ENCODE measurements at regions not wholly inside any gene's neighbourhood (a gene's known extent, or its start where the extent isn't known, plus 50 kb on each side); places are given as distances from the start of the nearest gene placed in this dataset.

DNA sequence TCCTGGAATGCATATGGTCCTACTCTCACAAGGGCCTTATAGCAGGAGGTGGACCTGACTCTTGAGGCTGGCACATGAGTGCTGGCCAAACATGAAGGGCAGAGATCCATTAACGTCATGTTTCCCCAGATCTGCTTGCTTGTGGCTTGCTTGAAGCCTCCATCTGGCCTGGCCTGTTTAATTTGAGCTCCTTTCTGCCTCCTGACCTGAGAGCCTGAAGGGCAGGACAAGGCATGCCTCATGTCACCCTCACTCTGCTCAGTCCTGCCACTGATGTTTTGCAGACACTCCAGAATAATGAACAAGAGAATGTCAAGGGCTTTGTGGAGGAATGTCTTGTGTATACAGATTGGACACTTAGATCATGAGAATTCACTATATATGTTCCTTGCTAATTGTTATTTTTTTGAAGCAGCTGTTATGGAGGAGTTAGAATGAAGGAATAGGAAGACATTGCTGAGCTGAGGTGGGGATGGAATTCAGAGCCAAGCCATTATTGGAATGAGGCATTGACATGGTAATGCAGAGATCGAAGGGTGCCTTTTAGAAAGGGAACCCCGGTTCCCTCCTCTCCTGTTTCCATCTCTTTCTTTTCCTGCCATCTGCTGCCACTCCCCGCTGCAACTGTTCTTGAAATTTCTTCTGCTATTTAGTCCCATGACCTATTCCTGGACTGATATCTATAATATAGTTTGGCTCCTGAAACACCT, 457.0 kb upstream of the PROX1 start:
- TF ChIP-seq, protein P1, sequence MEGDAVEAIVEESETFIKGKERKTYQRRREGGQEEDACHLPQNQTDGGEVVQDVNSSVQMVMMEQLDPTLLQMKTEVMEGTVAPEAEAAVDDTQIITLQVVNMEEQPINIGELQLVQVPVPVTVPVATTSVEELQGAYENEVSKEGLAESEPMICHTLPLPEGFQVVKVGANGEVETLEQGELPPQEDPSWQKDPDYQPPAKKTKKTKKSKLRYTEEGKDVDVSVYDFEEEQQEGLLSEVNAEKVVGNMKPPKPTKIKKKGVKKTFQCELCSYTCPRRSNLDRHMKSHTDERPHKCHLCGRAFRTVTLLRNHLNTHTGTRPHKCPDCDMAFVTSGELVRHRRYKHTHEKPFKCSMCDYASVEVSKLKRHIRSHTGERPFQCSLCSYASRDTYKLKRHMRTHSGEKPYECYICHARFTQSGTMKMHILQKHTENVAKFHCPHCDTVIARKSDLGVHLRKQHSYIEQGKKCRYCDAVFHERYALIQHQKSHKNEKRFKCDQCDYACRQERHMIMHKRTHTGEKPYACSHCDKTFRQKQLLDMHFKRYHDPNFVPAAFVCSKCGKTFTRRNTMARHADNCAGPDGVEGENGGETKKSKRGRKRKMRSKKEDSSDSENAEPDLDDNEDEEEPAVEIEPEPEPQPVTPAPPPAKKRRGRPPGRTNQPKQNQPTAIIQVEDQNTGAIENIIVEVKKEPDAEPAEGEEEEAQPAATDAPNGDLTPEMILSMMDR (IDR thresholded peaks at IDR 0.05) = no peak
- TF ChIP-seq TCF7L2 (IDR thresholded peaks at IDR 0.05; ENCODE audit: low read depth, low read length) (no peak), POLR2AphosphoS5 (IDR thresholded peaks at IDR 0.05; ENCODE audit: low read depth, low read length) (no peak), SIN3A (IDR thresholded peaks at IDR 0.05; ENCODE audit: borderline replicate concordance, insufficient read depth, low read depth, low read length) (no peak)

Measured in Panc1 (cell line).